ENCODE measurements at regions not wholly inside any gene's neighbourhood (a gene's known extent, or its start where the extent isn't known, plus 50 kb on each side); places are given as distances from the start of the nearest gene placed in this dataset.

DNA sequence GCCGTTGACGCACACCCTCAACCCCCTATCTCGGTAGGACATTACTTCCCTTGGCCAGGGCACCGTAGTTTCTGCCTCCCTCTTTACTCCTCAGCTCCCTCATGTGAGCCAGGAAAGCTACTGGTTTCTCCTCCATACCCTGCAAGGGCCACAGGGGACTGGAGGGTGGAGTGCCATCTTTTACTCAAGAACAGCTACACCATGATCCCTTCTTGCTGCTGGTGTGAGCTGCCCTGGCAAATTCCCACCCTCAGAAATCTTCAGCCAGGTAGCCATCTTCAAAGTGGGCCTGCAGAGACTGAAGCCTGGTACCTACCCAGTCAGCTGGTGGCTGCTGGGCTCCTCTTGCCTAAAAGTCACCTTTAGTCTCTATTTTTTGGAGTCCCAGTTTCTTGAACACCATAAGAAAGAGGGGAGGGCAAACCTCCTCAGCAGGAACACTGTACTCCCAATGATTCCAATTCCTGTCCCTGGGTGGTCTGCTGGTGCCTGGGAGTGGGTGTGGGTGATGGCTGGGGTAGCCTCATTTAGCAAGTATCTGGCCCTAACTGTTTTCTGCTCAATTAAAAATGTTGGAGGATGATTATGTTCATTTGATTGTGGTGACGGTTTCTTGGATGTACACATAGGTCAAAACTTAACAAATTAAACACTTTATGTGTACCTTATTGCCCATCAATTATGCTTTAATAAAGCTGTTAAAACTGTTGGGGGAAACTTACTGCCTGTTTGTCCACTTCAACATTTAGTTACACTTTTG lies 105.0 kb upstream of the NPY start:
- no peak for FAIRE-seq

DNA sequence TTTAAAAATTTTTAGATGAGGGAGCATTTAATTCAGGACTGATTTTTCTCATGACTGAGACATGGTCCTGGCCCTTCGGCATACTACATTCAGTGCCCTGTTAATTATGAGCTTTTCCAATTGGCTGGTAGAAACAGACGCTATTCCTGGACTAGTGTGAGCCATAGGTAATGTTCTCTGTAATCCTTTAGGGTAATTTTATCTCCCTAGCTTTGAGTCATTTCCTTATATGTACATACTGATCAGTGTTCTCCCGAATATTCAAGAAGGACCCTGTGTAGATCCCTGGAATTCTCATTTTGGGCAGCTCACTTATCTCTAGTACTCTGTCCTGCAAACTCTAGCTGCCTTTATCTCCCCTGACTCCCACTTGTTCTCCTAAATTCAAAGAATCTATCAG lies 92.6 kb upstream of the NPY start:
- no peak for FAIRE-seq
- no peak for DNase-seq (ENCODE audit: insufficient read length, low spot score)

More for the DNA sequence above, 105.0 kb upstream of the NPY start:
- DNase-seq (ENCODE audit: insufficient read length, low spot score), result no peak

DNA sequence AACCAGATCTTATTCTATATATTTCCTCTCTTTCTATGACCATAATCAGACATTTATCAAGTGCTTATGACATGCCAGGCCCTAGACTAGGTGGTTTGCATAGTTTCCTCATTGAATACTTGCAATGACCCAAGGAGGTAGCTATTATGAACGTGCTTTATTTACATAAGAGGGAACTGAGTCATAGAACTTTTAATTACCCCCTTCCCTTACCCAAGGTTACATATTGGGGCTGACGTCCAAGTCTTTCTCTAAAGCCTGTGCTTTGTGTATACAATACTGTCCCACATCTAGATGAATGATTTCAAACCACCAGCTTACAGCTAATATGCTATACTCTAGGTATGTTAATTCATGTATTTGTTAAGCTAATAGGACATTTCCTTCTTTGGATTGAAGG lies 91.9 kb upstream of the NPY start:
- no peak for FAIRE-seq
- no peak for DNase-seq (ENCODE audit: insufficient read length, low spot score)

DNA sequence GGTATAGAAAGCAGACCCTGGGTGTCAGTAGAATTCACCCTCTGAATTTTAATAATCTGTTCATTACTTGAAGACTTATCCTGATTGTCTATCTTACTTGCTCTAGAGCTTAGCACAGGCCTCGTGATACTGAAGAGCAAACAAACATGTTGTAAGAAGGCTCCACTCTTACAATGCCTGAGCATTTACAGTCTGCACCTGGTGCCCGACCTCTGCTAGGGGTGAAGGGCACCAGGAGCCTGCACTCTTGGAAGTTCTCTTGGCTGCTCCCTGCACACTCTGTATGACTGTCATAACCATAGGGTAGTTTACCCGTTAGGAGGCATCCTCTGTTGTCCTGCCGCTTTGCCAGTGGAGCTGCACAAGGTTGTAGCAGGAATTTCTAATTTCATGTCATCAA lies 91.3 kb upstream of the NPY start:
- DNase-seq (ENCODE audit: insufficient read length, low spot score) (no peak), FAIRE-seq (no peak)

DNA sequence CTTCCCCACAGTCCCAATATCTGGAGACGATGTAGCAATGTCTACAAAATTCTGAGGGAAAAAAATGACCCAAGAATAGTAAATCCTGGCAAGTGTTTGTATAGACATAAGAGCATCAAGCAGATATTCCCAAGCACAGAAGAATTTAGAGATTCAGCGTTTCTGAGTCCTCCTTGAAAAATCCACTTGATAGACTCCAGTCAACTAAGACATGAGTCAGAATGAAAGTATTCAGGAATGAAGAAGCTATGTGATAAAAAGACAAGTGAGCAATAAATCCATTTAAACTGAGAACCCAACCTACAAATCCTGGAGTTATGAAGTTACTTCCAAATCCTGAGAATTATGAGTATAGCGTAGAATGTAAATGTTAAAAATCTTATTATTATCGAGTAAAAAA lies 86.1 kb upstream of the NPY start:
- DNase-seq (ENCODE audit: insufficient read length, low spot score) (no peak), FAIRE-seq (no peak)

DNA sequence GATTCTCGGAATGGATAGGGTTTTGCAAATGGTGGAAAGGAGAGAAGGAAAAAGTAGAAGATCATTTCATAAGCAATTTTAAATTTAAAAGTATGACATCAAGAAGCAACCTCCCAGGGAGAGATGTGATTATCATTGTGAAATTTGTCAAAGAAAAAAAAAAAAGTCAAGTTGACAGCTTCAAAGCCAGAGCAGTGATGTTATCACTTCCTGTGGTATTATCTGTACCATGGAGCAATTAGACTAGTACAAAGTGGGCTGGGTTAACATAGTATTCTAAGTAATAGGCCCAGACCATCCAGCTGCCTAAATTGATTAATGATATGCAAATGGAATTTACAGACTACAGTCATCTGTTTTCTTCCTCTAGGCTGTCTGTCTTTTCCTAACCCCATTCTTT lies 84.0 kb upstream of the NPY start:
- no peak for FAIRE-seq
- DNase-seq (ENCODE audit: insufficient read length, low spot score), result no peak

DNA sequence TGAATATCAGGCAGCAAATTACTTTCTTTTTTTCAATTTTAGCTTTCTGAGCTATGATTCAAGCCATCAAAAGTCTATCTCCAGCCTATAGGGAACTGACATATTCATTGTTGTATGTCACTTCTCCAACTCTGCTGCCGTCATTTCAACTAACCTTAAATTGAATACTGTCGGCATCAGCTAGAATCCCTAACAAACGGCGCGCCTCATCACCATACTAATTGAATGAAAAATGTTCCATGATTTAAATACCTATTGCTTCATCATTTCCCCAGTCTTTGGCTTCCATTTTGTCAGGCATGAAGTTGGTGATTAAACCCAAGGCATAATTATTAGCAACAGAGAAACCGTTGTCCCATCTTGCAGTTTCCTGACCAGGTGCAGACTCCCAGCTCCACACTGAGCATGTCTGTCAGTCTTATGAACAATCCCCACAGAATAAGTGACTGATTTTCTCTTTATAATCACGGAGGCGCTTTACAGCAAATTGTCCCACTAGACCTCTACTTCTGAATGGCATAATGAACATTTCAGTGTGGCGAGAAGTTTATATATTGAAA lies 83.5 kb upstream of the NPY start:
- no peak for FAIRE-seq
- no peak for DNase-seq (ENCODE audit: insufficient read length, low spot score)

DNA sequence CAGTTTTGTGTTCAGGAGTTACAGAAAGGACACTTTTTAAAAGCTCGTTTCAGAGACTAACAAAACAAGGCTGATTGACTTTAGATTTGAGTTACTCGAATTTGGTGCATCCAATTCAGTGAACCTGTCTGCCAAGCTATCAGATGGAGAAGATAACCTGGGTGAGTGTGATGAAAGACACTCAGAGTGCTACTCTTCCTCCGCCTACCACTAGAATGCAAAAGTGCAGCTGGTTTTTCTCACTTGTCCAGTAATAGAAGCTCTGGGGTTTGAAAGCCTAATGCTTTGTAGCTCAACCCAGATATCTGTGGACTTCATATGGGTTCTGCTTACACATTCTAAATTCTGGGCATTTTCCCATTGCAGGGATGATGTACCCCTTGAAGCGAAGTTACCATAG lies 82.8 kb upstream of the NPY start:
- no peak for FAIRE-seq
- DNase-seq (ENCODE audit: insufficient read length, low spot score), result no peak

DNA sequence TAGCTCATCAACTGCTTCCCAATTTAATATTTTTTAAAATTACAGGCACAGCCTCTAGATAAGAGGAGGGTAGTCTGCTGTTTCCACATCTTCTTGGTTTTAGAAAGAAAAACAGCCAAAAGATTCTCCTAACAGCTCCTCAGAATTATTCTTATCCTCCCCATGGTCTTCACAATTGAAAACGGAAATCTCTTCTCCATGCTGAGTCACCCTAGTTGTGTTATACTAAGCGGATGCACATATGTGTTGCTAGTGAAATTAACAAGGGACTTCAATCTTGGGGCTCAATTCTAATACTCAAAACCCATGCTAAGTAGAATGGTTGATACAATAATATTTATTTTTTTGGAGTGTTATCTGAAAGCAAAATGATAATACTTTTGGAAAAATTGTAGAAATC lies 71.9 kb upstream of the NPY start:
- DNase-seq (ENCODE audit: insufficient read length, low spot score) (no peak), FAIRE-seq (no peak)

DNA sequence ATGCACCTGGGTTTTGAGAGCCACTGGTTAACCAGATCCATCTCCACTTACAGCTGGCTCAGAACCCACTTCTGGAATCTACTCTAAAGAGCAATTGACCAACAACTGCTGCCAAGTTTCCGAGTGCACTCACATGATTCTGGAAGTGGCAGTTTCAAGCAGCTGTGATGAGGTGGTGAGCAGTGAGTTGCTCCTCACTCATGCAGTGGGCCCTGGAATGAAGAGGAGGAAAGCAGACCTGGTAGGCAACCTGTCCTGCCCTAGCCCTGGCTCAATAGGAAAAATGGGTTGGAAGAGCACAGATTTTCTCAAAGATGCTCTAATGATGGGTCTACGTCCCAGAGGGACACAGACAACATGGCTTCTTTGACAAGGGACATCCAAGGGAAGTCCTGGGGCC lies 70.7 kb upstream of the NPY start:
- DNase-seq (ENCODE audit: insufficient read length, low spot score), result no peak
- FAIRE-seq, result no peak

DNA sequence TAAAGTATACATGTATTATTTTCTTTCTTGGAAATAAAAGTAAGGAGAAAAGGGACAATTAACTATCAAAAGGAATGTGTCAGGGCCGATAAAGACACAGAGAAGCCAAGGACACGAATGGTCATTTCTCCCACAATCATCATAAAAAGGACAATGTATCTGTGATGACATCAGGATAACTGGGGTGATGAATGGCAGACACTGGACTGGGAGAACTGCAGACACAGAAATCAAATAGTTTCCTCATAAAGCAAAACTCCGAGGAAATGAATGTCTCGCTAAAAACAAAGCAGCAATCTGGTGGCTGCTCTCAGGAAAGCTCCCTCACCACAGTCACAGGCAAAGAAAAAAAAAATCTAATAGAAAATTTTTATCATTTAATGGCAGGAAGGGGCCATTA lies 69.3 kb upstream of the NPY start:
- FAIRE-seq (no peak), DNase-seq (ENCODE audit: insufficient read length, low spot score) (no peak)

DNA sequence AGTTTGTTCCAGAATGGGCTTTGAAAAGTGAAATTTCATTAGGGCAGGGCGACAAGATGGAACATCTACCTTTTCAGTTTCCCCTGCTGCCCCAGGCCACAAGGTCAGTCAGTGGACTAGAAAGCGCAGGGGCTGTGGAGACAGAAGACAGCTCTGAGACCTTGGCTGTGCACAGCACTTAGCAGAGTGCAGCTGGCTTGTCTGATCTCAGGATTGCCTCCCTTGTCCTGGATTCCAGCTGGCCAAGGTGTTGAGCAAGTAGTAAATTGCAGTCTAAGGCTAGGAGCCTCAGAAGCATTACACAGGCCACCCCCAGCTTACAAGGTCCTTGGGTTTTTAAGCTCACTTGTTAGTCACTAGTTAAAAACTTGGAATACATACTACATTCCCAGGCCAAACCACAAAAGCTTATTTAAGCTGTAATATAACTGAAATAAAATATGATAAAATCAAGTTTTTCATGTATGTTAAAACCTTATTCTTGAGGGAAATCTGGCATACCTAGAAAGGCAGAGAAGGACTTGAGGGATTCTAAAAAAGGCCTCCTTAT lies 67.3 kb upstream of the NPY start:
- no peak for FAIRE-seq
- no peak for DNase-seq (ENCODE audit: insufficient read length, low spot score)

DNA sequence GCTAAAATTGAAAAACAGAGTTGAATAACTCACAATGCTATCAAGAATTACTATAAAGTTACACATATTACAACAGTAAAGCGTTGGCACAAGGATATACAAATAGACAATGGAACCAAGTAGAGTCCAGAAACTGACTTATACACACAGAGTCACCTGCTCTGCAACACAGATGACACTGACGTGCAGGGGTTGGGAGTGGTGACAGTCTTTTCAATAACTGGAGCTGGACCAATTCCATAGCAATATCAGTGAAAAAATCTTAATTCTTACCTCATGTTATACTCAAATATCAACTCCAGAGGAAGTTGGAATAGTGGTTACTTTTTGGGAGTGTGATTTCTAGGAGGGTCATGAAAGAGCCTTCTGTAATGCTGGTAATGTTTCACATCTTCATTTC lies 62.5 kb upstream of the NPY start:
- FAIRE-seq (no peak), DNase-seq (ENCODE audit: insufficient read length, low spot score) (no peak)

DNA sequence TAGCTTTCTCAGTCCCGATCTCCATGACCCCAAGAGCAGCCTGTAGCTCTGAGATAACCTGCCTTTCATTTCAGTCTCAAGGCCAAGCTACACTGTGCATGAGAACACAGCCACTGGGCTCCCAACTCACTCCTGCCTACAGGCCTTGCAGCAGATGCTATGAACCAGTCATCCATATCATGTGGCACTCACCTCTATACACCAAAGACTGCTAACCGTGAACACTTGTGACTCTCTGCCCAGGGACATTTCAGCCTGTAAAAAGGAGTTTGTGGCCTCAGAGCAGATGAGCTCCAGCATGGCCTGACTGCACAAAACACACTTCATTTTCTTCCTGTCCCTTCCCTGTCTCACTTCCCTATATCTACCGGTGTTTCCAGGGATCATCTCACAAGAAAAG lies 56.9 kb upstream of the NPY start:
- no peak for DNase-seq (ENCODE audit: insufficient read length, low spot score)
- no peak for FAIRE-seq

DNA sequence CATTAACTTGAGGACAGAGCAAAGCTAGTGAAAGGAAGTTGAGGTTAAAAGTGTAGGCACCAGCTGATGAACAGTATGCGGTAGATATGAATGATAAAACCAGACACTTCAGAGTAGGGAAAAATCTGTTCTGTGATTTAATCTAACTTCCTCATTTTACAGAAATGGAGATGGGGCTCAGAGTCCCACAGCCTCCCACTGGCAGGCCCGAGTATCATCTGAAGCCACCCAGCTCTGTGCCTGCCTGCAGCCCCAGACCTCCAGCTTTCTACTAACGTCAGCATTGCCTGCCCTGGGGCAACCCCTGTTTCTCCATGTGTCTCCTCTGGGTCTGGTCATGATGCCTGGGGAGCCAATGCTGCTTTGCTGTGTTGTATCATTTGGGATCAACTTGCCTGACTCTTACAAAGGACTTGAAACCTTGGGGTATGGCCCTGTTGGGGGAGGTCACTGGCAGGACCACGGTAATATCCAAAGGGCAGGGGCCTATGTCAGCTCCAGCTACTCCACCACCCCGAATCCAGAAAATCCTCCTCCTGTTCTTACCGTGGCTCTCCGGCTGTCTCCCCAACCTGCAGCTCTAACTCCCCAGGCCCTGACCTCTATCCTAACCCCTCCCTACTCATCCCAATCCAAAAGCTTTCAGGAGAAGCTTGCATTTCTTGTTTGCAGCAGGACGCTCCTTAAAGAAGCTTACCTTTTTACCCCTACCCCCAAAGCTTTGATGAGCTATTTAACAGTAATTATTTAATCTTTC lies 56.2 kb upstream of the NPY start:
- DNase-seq (ENCODE audit: insufficient read length, low spot score), result peak; percentile 12
- FAIRE-seq, result peak; percentile 93

DNA sequence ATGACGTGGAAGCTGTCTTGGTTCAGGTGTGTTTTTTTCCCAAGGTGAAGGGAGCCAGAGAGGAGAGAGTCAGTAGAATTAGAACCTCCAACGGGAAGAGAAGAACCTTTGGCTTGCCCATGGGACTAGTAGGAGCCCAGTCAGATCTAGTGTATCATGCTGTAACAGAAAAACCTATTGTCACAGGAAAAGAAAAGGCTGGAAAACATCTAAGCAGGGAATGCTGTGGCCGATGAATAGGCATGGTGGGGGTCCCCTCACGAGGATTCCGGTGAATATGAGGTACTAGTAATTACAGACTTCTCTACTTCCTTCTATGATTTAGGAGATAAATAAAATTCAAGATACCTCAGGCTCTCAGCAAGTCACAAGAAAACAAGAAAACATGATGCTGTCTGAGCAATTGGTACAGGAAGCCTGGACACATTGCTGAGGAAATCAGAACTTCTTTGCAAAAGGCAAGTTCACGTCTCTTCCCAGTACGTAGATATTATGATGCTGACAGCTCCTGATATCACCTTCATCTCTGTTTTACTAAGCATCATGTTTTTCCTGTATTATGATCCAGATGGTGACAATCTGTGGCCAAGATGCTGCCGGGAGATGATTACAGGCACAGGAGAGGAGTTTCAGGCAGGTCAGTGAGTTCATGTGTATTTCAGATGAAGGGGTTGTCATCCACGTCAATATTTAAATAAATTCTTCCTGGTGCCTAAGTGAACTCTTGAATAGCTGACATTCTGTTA lies 54.3 kb upstream of the NPY start:
- no peak for DNase-seq (ENCODE audit: insufficient read length, low spot score)
- peak; percentile 53 for FAIRE-seq

DNA sequence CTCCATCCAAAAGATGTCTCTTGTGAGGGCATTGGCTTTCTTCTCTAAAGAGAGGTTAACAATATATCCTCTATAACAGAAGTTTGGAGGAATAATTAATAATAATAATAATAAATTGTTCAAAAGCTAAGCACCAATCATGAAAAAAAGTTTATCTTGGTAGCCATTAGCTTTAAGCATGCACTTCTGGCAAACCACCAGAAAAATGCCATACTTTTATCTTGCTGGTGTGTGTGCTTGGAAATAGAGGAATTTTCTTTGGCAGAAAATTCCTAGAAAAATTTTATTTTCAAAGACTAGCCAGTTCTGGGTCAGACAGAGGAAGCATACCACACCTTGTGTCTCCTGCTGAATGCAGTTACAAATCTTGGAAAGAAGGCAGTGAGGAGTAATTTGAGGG lies 52.5 kb upstream of the NPY start:
- FAIRE-seq (no peak), DNase-seq (ENCODE audit: insufficient read length, low spot score) (no peak)

DNA sequence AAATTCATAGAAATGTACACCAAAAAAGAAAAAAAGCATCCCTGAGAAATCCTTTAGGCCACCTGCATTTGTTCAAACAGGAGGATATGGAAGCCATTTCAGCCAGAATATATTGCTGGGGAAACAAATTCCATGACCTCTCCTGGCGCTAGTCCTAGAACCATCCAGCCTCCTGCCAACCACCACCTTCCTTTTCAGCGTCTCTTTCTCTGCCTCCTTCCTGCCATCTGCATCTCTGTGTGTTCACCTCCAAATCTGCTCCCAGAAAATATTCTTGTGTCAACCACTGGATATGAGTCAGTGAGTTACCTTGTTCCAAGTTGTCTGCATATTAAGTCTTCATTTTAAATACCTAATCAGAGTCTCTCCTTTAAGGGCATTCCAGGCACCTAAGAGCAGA lies 50.6 kb upstream of the NPY start:
- no peak for DNase-seq (ENCODE audit: insufficient read length, low spot score)
- FAIRE-seq, result no peak
